WTC11 (cell line): ENCODE measurements at regions not wholly inside any gene's neighbourhood (a gene's known extent, or its start where the extent isn't known, plus 50 kb on each side); places are given as distances from the start of the nearest gene placed in this dataset.

Experiments
- ATAC-seq: fragments of 200-7000 bp; cut with Tn5 transposase; 2 replicates; pipeline ENCODE4 v1.10.0; 2021; ENCODE audit warnings: mild to moderate bottlenecking, moderate library complexity
- CTCF ChIA-PET: fragments of 300-600 bp; sonication (Branson Sonifier 250); formaldehyde crosslinking; loops from one replicate; lab custom pipeline; 2021; ENCODE audit warnings: antibody characterized with exemption; lab: Charles Lee
- POLR2A ChIA-PET: fragments of 350-600 bp; sonication (Branson Sonifier 250); formaldehyde crosslinking; loops from one replicate; lab custom pipeline; 2021; ENCODE audit warnings: antibody characterized with exemption; lab: Charles Lee
- DNase-seq: peaks from one replicate; pipeline ENCODE4 v3.0.0; 2021; ENCODE audit warnings: low spot score
- H3K27ac Mint-ChIP-seq: 2 replicates; pipeline ENCODE4 v1.8.0; 2021; ENCODE audit warnings: mixed read lengths
- H3K27me3 Mint-ChIP-seq: 2 replicates; pipeline ENCODE4 v1.8.0; 2021; ENCODE audit warnings: low read depth, mild to moderate bottlenecking, moderate library complexity, mixed read lengths
- H3K36me3 Mint-ChIP-seq: 2 replicates; pipeline ENCODE4 v1.8.0; 2021; ENCODE audit warnings: mixed read lengths
- H3K4me1 Mint-ChIP-seq: 2 replicates; pipeline ENCODE4 v1.8.0; 2022; ENCODE audit warnings: mixed read lengths
- H3K4me3 Mint-ChIP-seq: 2 replicates; pipeline ENCODE4 v1.8.0; 2021; ENCODE audit warnings: mild to moderate bottlenecking, moderate library complexity, mixed read lengths
- H3K9me3 Mint-ChIP-seq: 2 replicates; pipeline ENCODE4 v1.8.0; 2021; ENCODE audit warnings: mixed read lengths
- EMX1 ChIP-seq: fragments of 250-450 bp; sonication (Bioruptor Pico); IDR thresholded peaks from 2 replicates; pipeline ENCODE4 v1.8.0; 2021; ENCODE audit warnings: mild to moderate bottlenecking
- HMGA2 ChIP-seq: fragments of 250-450 bp; sonication (Bioruptor Pico); IDR thresholded peaks from 2 replicates; pipeline ENCODE4 v1.4.0; 2021; ENCODE audit warnings: mild to moderate bottlenecking, moderate library complexity
- KAT7 ChIP-seq: sonication (generic); formaldehyde crosslinking; IDR thresholded peaks from 2 replicates; pipeline ENCODE4 v1.8.1; 2023; ENCODE audit warnings: missing genetic modification reagents, mild to moderate bottlenecking, borderline replicate concordance
- NFATC4 ChIP-seq: fragments of 250-450 bp; sonication (Bioruptor Pico); IDR thresholded peaks from 2 replicates; pipeline ENCODE4 v1.9.0; 2021; ENCODE audit warnings: mild to moderate bottlenecking
- NFYB ChIP-seq: sonication (generic); formaldehyde crosslinking; conservative IDR thresholded peaks from 2 replicates; pipeline ENCODE4 v1.8.0; 2022; ENCODE audit warnings: low read depth, missing genetic modification reagents
- NR2C2 ChIP-seq: sonication (generic); formaldehyde crosslinking; IDR thresholded peaks from 2 replicates; pipeline ENCODE4 v1.8.0; 2022; ENCODE audit warnings: mild to moderate bottlenecking, missing genetic modification reagents
- SMAD4 ChIP-seq: sonication (generic); formaldehyde crosslinking; IDR thresholded peaks from 2 replicates; pipeline ENCODE4 v1.8.0; 2022; ENCODE audit warnings: mild to moderate bottlenecking, missing genetic modification reagents
- SOX15 ChIP-seq: fragments of 250-450 bp; sonication (Bioruptor Pico); IDR thresholded peaks from 2 replicates; pipeline ENCODE4 v1.9.0; 2021; ENCODE audit warnings: mild to moderate bottlenecking
- TP53 ChIP-seq: sonication (generic); formaldehyde crosslinking; IDR thresholded peaks from 2 replicates; pipeline ENCODE4 v1.8.1; 2023; ENCODE audit warnings: mild to moderate bottlenecking, missing genetic modification reagents
- ZNF232 ChIP-seq: sonication (generic); formaldehyde crosslinking; IDR thresholded peaks from 2 replicates; pipeline ENCODE4 v1.8.0; 2022; ENCODE audit warnings: mild to moderate bottlenecking, missing genetic modification reagents
- ZNF396 ChIP-seq: fragments of 250-450 bp; sonication (Bioruptor Pico); IDR thresholded peaks from 2 replicates; pipeline ENCODE4 v1.8.0; 2021; ENCODE audit warnings: mild to moderate bottlenecking, moderate library complexity, borderline replicate concordance
- ZNF671 ChIP-seq: fragments of 250-450 bp; sonication (Bioruptor Pico); IDR thresholded peaks from 2 replicates; pipeline ENCODE4 v1.8.0; 2021; ENCODE audit warnings: mild to moderate bottlenecking
- TF ChIP-seq, protein P1 (sequence below): sonication (generic); formaldehyde crosslinking; IDR thresholded peaks from 2 replicates; pipeline ENCODE4 v1.8.0; 2023; ENCODE audit warnings: mild to moderate bottlenecking, missing genetic modification reagents
- TF ChIP-seq, protein P2 (sequence below): fragments of 250-450 bp; sonication (Bioruptor Pico); IDR thresholded peaks from 2 replicates; pipeline ENCODE4 v2.1.2; 2022; ENCODE audit warnings: mild to moderate bottlenecking, moderate library complexity
- TF ChIP-seq, protein P3 (sequence below): sonication (generic); formaldehyde crosslinking; IDR thresholded peaks from 2 replicates; pipeline ENCODE4 v1.8.1; 2023; ENCODE audit warnings: mild to moderate bottlenecking, missing genetic modification reagents
- TF ChIP-seq, protein P4 (sequence below): fragments of 200-600 bp; IDR thresholded peaks from 2 replicates; pipeline ENCODE4 v1.8.0; 2022; ENCODE audit warnings: antibody characterized with exemption
- TF ChIP-seq, protein P5 (sequence below): sonication (generic); formaldehyde crosslinking; IDR thresholded peaks from 2 replicates; pipeline ENCODE4 v1.8.1; 2023; ENCODE audit warnings: mild to moderate bottlenecking, missing genetic modification reagents, moderate library complexity
- TF ChIP-seq, protein P6 (sequence below): sonication (generic); formaldehyde crosslinking; IDR thresholded peaks from 2 replicates; pipeline ENCODE4 v1.8.1; 2023; ENCODE audit warnings: mild to moderate bottlenecking, missing genetic modification reagents, moderate library complexity
- TF ChIP-seq, protein P7 (sequence below): sonication (generic); formaldehyde crosslinking; IDR thresholded peaks from 2 replicates; pipeline ENCODE4 v1.8.0; 2022; ENCODE audit warnings: mild to moderate bottlenecking, missing genetic modification reagents
- TF ChIP-seq, protein P8 (sequence below): fragments of 250-450 bp; sonication (Bioruptor Pico); IDR thresholded peaks from 2 replicates; pipeline ENCODE4 v1.9.0; 2021; ENCODE audit warnings: mild to moderate bottlenecking
- TF ChIP-seq, protein P9 (sequence below): sonication (generic); formaldehyde crosslinking; IDR thresholded peaks from 2 replicates; pipeline ENCODE4 v1.8.1; 2022; ENCODE audit warnings: mild to moderate bottlenecking, moderate library complexity, missing genetic modification reagents

DNA sequence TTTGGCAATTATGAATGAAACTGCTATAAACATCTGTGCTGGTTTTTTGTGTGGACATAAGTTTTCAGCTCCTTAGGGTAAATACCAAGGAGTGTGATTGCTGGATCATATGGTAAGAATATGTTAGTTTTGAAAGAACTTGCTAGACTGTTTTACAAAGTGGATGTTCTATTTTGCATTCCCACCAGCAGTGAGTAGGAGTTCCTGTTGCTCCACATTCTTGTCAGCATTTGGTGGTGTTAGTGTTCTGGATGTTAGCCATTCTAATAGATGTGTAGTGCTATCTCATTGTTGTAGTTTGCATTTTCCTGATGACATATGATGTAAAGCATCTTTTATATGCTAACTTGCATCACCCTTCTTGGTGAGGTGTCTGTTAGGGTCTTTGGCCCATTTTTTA, 304.6 kb downstream of the NUP35 start (continued):
- TF ChIP-seq, protein P1, sequence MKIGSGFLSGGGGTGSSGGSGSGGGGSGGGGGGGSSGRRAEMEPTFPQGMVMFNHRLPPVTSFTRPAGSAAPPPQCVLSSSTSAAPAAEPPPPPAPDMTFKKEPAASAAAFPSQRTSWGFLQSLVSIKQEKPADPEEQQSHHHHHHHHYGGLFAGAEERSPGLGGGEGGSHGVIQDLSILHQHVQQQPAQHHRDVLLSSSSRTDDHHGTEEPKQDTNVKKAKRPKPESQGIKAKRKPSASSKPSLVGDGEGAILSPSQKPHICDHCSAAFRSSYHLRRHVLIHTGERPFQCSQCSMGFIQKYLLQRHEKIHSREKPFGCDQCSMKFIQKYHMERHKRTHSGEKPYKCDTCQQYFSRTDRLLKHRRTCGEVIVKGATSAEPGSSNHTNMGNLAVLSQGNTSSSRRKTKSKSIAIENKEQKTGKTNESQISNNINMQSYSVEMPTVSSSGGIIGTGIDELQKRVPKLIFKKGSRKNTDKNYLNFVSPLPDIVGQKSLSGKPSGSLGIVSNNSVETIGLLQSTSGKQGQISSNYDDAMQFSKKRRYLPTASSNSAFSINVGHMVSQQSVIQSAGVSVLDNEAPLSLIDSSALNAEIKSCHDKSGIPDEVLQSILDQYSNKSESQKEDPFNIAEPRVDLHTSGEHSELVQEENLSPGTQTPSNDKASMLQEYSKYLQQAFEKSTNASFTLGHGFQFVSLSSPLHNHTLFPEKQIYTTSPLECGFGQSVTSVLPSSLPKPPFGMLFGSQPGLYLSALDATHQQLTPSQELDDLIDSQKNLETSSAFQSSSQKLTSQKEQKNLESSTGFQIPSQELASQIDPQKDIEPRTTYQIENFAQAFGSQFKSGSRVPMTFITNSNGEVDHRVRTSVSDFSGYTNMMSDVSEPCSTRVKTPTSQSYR (CRISPR knock-in tag) = no peak
- TF ChIP-seq HMGA2 (CRISPR knock-in tag) (no peak), ZNF232 (CRISPR knock-in tag) (no peak), SOX15 (CRISPR knock-in tag) (no peak), EMX1 (CRISPR knock-in tag) (no peak), TP53 (no peak), NR2C2 (no peak), SMAD4 (CRISPR knock-in tag) (no peak), NFATC4 (CRISPR knock-in tag) (no peak)
- TF ChIP-seq, protein P2, sequence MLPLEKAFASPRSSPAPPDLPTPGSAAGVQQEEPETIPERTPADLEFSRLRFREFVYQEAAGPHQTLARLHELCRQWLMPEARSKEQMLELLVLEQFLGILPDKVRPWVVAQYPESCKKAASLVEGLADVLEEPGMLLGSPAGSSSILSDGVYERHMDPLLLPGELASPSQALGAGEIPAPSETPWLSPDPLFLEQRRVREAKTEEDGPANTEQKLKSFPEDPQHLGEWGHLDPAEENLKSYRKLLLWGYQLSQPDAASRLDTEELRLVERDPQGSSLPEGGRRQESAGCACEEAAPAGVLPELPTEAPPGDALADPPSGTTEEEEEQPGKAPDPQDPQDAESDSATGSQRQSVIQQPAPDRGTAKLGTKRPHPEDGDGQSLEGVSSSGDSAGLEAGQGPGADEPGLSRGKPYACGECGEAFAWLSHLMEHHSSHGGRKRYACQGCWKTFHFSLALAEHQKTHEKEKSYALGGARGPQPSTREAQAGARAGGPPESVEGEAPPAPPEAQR (CRISPR knock-in tag) = no peak
- TF ChIP-seq, protein P3, sequence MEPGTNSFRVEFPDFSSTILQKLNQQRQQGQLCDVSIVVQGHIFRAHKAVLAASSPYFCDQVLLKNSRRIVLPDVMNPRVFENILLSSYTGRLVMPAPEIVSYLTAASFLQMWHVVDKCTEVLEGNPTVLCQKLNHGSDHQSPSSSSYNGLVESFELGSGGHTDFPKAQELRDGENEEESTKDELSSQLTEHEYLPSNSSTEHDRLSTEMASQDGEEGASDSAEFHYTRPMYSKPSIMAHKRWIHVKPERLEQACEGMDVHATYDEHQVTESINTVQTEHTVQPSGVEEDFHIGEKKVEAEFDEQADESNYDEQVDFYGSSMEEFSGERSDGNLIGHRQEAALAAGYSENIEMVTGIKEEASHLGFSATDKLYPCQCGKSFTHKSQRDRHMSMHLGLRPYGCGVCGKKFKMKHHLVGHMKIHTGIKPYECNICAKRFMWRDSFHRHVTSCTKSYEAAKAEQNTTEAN = no peak
- TF ChIP-seq, protein P4, sequence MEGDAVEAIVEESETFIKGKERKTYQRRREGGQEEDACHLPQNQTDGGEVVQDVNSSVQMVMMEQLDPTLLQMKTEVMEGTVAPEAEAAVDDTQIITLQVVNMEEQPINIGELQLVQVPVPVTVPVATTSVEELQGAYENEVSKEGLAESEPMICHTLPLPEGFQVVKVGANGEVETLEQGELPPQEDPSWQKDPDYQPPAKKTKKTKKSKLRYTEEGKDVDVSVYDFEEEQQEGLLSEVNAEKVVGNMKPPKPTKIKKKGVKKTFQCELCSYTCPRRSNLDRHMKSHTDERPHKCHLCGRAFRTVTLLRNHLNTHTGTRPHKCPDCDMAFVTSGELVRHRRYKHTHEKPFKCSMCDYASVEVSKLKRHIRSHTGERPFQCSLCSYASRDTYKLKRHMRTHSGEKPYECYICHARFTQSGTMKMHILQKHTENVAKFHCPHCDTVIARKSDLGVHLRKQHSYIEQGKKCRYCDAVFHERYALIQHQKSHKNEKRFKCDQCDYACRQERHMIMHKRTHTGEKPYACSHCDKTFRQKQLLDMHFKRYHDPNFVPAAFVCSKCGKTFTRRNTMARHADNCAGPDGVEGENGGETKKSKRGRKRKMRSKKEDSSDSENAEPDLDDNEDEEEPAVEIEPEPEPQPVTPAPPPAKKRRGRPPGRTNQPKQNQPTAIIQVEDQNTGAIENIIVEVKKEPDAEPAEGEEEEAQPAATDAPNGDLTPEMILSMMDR = no peak

DNA sequence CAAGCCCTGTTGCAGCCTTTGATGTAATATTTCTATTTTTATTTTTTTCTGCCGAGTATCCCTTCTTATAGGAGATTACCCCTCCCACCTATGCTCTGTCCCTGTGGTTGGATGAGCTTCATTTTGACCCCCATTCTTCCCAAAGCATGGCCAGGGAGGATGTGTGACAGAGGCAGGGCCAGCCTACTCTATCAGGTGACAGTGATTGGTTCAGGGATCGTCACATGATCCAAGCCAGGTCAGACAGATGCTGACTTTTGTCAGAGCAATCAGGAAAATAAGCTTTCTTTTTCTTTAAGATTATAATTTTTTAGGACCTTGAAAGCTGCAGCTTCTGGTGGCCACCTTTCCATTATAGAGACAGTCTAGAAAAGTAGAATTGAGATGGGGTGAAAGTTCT, 314.3 kb downstream of the NUP35 start:
- Mint-ChIP-seq H3K27ac (no peak overlapping the region), H3K27me3 (no peaks in the 10 kb centered on the region), H3K9me3 (no peaks in the 10 kb centered on the region), H3K4me3 (no peak overlapping the region), H3K4me1 (peaks cover 13% of the 10 kb centered on the region), H3K36me3 (no peaks in the 10 kb centered on the region)
- POLR2A ChIA-PET = no interaction called here
- CTCF ChIA-PET = no interaction called here
- DNase-seq (no peak), ATAC-seq (peak; percentile 65)
- TF ChIP-seq ZNF396 (CRISPR knock-in tag) (no peak), KAT7 (CRISPR knock-in tag) (no peak), SMAD4 (CRISPR knock-in tag) (no peak), ZNF671 (CRISPR knock-in tag) (no peak), NFYB (peak; percentile 55)
- TF ChIP-seq, protein P5, sequence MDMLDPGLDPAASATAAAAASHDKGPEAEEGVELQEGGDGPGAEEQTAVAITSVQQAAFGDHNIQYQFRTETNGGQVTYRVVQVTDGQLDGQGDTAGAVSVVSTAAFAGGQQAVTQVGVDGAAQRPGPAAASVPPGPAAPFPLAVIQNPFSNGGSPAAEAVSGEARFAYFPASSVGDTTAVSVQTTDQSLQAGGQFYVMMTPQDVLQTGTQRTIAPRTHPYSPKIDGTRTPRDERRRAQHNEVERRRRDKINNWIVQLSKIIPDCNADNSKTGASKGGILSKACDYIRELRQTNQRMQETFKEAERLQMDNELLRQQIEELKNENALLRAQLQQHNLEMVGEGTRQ (CRISPR knock-in tag) = peak; percentile 79
- TF ChIP-seq, protein P6, sequence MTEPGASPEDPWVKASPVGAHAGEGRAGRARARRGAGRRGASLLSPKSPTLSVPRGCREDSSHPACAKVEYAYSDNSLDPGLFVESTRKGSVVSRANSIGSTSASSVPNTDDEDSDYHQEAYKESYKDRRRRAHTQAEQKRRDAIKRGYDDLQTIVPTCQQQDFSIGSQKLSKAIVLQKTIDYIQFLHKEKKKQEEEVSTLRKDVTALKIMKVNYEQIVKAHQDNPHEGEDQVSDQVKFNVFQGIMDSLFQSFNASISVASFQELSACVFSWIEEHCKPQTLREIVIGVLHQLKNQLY = no peak
- TF ChIP-seq, protein P7, sequence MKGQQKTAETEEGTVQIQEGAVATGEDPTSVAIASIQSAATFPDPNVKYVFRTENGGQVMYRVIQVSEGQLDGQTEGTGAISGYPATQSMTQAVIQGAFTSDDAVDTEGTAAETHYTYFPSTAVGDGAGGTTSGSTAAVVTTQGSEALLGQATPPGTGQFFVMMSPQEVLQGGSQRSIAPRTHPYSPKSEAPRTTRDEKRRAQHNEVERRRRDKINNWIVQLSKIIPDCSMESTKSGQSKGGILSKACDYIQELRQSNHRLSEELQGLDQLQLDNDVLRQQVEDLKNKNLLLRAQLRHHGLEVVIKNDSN = peak; percentile 51; the same call in 1 of the 2 replicates
- TF ChIP-seq, protein P8, sequence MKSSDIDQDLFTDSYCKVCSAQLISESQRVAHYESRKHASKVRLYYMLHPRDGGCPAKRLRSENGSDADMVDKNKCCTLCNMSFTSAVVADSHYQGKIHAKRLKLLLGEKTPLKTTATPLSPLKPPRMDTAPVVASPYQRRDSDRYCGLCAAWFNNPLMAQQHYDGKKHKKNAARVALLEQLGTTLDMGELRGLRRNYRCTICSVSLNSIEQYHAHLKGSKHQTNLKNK (CRISPR knock-in tag) = no peak
- TF ChIP-seq, protein P9, sequence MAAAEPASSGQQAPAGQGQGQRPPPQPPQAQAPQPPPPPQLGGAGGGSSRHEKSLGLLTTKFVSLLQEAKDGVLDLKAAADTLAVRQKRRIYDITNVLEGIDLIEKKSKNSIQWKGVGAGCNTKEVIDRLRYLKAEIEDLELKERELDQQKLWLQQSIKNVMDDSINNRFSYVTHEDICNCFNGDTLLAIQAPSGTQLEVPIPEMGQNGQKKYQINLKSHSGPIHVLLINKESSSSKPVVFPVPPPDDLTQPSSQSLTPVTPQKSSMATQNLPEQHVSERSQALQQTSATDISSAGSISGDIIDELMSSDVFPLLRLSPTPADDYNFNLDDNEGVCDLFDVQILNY (CRISPR knock-in tag) = no peak
